Left ventricle myocardium inferior (tissue), 1 donor: ENCODE measurements at regions not wholly inside any gene's neighbourhood (a gene's known extent, or its start where the extent isn't known, plus 50 kb on each side); places are given as distances from the start of the nearest gene placed in this dataset.

Experiments used
- DNase-seq: peaks from one replicate; pipeline ENCODE4 v3.0.0-alpha.2; 2020
- H3K27ac ChIP-seq: fragments of 200-600 bp; replicated peaks from 2 replicates; pipeline ENCODE4 v1.8.0; 2021
- H3K27me3 ChIP-seq: fragments of 200-600 bp; 2 replicates; pipeline ENCODE4 v1.8.0; 2021; ENCODE audit warnings: low read depth
- H3K36me3 ChIP-seq: fragments of 200-600 bp; 2 replicates; pipeline ENCODE4 v1.8.0; 2021
- H3K4me1 ChIP-seq: fragments of 200-600 bp; 2 replicates; pipeline ENCODE4 v1.8.0; 2021
- H3K4me3 ChIP-seq: fragments of 200-600 bp; 2 replicates; pipeline ENCODE4 v1.8.0; 2021; ENCODE audit warnings: mild to moderate bottlenecking, moderate library complexity
- H3K9me3 ChIP-seq: fragments of 200-600 bp; replicated peaks from 2 replicates; pipeline ENCODE4 v1.8.0; 2021
- intact Hi-C: fragments of 100-400 bp; cut with micrococcal nuclease; formaldehyde crosslinking; loops from one replicate; pipeline ENCODE4 v1.11.0; 2022
- TF ChIP-seq, protein P1 (sequence below): fragments of 200-600 bp; IDR thresholded peaks from 2 replicates; pipeline ENCODE4 v1.8.0; 2021; ENCODE audit warnings: antibody characterized with exemption, mild to moderate bottlenecking, borderline replicate concordance
- donor health status: DM: no; HTN: yes; CAD: no; lungs with severe emphysema.

DNA sequence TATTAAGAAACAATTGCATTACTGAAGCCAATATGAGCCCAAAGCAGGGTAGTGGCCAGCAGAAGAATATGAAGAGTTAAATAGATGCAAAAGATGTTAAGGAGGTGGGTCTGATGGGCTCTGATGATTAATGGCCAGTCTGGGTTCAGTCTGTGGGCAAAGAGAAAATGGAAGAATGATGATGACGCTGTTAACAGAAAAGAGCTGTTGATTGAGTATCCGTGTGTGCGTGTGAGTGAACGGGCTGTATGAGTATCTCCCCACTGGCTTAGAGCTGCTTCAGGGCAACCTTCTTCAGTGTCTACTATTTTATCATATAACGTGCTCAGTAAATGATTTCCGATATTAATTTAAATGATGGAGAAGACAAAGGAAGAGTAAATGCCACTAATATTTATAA, 723.3 kb upstream of the MAP3K7 start:
- Histone ChIP-seq H3K27me3 (no peaks in the 10 kb centered on the region), H3K4me3 (no peak overlapping the region), H3K4me1 (no peaks in the 10 kb centered on the region), H3K27ac (no peak overlapping the region), H3K9me3 (no peaks in the 10 kb centered on the region), H3K36me3 (no peaks in the 10 kb centered on the region)
- DNase-seq = no peak
- intact Hi-C loops = no loop called here
- TF ChIP-seq, protein P1, sequence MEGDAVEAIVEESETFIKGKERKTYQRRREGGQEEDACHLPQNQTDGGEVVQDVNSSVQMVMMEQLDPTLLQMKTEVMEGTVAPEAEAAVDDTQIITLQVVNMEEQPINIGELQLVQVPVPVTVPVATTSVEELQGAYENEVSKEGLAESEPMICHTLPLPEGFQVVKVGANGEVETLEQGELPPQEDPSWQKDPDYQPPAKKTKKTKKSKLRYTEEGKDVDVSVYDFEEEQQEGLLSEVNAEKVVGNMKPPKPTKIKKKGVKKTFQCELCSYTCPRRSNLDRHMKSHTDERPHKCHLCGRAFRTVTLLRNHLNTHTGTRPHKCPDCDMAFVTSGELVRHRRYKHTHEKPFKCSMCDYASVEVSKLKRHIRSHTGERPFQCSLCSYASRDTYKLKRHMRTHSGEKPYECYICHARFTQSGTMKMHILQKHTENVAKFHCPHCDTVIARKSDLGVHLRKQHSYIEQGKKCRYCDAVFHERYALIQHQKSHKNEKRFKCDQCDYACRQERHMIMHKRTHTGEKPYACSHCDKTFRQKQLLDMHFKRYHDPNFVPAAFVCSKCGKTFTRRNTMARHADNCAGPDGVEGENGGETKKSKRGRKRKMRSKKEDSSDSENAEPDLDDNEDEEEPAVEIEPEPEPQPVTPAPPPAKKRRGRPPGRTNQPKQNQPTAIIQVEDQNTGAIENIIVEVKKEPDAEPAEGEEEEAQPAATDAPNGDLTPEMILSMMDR = no peak

DNA sequence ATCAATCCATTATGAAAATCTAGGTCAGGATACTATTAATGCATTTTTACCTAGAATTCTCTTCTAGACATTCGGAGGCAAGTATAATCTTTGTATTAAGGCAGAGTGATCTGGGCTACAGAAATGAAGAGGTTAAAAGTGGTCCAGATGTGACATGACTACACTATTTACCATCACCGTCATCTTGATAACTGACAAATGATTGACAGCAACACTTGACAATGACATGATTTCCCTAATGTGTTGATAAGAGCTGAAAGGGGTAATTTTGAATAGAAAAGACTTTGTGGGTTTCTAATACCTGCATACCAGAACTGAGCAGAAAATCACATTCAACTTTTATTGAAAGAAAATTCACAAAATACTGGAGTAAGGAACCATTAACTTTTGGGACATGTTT, 718.9 kb upstream of the MAP3K7 start:
- H3K27me3 ChIP-seq = no peaks in the 10 kb centered on the region
- H3K27ac ChIP-seq = no peak overlapping the region
- no peak overlapping the region for H3K4me3 ChIP-seq
- H3K9me3 ChIP-seq = peaks cover 4% of the 10 kb centered on the region
- intact Hi-C loops = no loop called here
- DNase-seq = no peak
- H3K36me3 ChIP-seq = no peaks in the 10 kb centered on the region
- no peaks in the 10 kb centered on the region for H3K4me1 ChIP-seq
- TF ChIP-seq, protein P1 = no peak

DNA sequence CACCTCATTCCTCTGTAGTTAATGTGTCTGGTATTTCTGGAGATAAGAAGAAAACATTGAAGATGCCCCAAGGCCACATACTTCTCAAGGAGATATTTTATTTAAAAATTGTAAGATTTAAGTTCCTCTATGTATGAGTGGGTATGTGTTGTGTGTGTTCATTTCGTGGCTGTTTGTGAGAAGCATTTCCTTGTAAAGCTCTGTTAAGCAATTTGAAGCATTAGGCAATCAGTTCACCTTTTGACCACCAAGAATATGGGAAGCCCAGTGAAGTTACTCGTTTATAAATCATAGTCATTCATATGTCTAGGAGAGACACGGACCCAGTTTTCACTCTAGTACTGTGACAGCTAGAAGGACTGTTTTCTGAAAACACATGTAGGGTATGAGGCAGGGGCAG, 717.6 kb upstream of the MAP3K7 start:
- intact Hi-C loops = no loop called here
- peaks cover 4% of the 10 kb centered on the region for H3K9me3 ChIP-seq
- DNase-seq = no peak
- no peaks in the 10 kb centered on the region for H3K4me1 ChIP-seq
- no peak overlapping the region for H3K4me3 ChIP-seq
- H3K36me3 ChIP-seq = no peaks in the 10 kb centered on the region
- TF ChIP-seq, protein P1 = no peak
- no peaks in the 10 kb centered on the region for H3K27me3 ChIP-seq
- no peak overlapping the region for H3K27ac ChIP-seq

DNA sequence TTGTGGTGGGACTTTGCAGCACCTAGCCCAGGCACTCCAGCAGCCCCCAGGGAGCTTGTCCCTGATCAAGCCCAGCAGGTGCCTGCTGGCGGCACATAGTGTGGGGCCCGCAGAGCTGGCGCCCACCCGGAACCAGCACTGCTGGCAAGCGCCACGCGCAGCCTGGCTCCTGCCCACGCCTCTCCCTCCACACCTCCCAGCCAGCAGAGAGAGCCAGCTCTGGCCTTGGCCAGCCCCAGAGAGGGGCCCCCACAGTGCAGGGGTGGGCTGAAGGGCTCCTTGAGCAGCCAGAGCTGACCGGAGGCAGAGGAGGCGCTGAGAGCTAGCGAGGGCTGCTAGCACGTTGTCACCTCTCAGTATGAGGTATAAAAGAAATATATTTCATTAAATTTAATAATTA, 716.5 kb upstream of the MAP3K7 start:
- TF ChIP-seq, protein P1 = no peak
- no peak for DNase-seq
- no peaks in the 10 kb centered on the region for H3K36me3 ChIP-seq

DNA sequence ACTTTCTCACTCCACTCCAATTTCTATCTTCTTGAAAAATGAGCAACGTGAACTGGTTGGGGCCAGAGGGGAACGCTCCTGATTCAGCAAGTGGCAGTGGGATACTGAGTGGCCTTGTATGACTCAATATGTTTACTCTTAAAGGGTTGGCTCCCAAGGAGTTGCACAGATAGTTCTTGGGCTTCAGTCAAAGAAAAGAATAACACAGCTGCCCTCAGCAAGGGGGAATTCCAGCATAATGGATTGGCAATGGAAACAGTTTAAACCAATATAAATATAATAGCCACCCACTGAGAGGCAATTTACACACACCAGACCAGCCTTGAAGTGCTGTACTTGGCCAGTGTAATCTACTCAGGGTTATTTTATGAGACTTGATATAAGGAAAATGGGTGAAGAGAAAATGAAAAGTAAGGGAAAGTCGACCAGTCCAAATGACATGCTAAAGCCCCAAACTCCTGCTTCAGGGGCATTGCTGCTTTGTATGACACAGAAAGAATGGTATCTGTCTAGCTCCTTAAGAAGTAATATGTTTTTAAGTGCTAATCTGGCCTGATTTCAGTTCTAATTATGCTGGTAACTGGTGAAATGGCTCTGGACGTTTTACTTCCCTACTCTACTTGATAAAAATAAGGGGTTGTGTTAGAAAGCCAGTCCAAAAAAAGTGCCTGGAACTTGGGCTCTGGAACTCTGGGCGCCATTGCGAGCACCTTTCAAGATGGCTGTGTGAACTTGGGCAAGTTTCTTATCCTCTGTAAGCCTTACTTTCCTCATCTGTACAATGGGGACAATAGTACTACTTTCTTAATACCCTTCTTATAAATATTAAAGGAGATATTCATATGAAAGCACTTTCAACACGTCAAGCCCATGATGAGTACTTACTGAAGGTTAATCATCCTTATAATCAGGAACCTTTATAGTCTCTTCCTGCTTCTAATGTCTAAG, 712.9 kb upstream of the MAP3K7 start:
- peaks cover 19% of the 10 kb centered on the region for H3K9me3 ChIP-seq
- DNase-seq = peak; percentile 17
- H3K4me3 ChIP-seq = no peak overlapping the region
- TF ChIP-seq, protein P1 = no peak
- peak overlapping the region; percentile 38 for H3K27ac ChIP-seq
- no peaks in the 10 kb centered on the region for H3K27me3 ChIP-seq
- intact Hi-C loops = no loop called here
- no peaks in the 10 kb centered on the region for H3K4me1 ChIP-seq
- no peaks in the 10 kb centered on the region for H3K36me3 ChIP-seq

More for the DNA sequence above, 716.5 kb upstream of the MAP3K7 start:
- H3K4me3 ChIP-seq = no peak overlapping the region
- H3K27ac ChIP-seq = no peak overlapping the region
- no peaks in the 10 kb centered on the region for H3K4me1 ChIP-seq
- peaks cover 4% of the 10 kb centered on the region for H3K9me3 ChIP-seq
- H3K27me3 ChIP-seq = no peaks in the 10 kb centered on the region
- intact Hi-C loops = no loop called here
